NCI-H510A treated with DMSO at 0.1 percent for 48 hours (cell line): ENCODE measurements at regions not wholly inside any gene's neighbourhood (a gene's known extent, or its start where the extent isn't known, plus 50 kb on each side); places are given as distances from the start of the nearest gene placed in this dataset.

ENCODE experiments used
- DNase-seq: peaks from one replicate; lab custom pipeline; 2025; lab: John Stamatoyannopoulos, UW

DNA sequence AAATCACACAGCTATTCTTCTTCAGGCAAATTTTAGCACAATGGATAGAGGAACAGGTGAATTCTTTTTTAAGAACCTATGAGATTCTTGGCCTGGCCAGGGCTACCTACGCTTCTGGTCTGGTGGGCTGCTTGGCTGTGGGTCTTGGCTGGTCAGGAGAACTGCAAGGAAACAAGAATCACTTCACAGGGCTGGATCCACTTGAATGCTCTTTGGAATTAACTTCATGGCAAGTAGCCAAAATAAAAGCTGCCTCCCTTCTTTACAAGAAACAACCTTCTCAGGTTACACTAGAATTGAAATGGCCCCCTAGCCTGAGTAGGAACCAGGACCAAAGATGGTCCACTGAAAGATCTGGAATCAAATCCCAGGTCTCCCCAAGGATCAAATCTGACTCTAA, 519.1 kb downstream of the IQCM start:
- no peak for DNase-seq

- DNase-seq: no peak
Observed at GRCh38 chr4:149296084-149296483, 519.6 kb downstream of the IQCM start.

- DNase-seq: no peak
Observed at GRCh38 chr4:149294601-149295000, 521.0 kb downstream of the IQCM start.

- no peak for DNase-seq
Observed at GRCh38 chr4:149293046-149293649, 522.5 kb downstream of the IQCM start.

DNA sequence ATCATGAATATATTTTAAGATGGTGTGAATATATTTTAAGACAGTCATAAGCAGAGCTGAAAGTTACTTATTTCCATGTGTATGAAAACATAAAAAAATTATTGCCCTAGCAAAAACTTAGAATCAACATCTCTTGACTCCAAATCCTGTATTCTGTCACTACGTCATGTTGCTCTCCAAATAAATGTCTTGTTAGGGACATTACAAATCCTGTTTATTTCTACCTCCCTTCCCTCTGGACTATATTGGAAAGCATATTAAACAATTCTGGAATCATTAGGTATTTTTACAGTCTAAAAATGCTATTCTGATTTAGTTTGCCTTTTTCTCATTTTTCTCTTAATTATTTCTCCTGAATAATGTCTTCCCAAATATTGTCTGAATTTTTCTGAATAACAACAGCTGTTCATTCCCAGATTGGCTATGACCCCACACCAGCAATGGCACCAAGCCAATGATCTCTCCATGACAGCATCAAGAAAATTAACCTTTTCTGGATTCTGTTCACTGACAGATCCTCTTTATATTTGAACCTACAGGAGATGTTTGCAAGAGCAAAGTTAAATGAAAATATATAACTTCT, 523.1 kb downstream of the IQCM start:
- no peak for DNase-seq

- DNase-seq: no peak
Observed at GRCh38 chr4:149291463-149291862, 524.2 kb downstream of the IQCM start.

GRCh38 chr4:149280806-149281205, 534.8 kb downstream of the IQCM start:
- DNase-seq: no peak

DNA sequence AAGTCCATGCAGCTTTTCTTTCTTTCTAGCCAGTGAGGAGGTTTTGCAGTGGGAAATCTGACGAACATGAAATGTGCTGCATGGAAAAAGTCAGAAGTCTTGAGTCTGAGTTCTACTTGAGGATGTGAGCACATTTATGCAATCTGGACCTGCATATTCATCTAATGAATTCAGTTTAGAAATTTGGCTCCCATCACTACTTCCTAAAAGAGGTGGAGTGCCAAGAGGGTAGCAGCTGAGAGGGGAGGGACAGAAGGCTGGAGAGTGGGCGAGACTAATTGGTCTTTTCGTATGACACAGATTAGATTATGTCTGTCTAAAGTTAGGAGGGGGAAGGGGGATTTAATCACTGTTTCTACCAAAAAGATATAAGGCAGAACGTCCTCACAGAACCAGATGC, 535.9 kb downstream of the IQCM start:
- DNase-seq: no peak

GRCh38 chr4:149279331-149279730, 536.3 kb downstream of the IQCM start:
- DNase-seq: no peak

DNA sequence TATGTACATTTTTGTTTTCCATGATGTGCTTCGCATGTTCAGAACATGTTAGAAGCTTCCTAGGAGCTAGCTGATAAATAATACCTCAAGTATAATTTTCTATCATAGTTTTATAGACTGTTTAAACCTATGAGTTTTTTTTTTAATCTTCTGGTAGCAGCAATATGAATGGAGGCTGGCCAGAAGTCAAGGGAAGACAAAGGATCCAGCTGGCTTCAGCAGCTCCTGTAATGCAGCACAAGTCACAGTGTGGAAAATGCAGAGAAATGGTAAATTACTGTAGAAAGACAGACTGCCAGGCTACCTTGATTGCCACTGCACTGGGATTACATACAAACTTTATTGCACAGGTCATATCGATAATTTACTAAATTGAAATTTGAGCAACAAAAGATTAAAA, 537.9 kb downstream of the IQCM start:
- no peak for DNase-seq

DNA sequence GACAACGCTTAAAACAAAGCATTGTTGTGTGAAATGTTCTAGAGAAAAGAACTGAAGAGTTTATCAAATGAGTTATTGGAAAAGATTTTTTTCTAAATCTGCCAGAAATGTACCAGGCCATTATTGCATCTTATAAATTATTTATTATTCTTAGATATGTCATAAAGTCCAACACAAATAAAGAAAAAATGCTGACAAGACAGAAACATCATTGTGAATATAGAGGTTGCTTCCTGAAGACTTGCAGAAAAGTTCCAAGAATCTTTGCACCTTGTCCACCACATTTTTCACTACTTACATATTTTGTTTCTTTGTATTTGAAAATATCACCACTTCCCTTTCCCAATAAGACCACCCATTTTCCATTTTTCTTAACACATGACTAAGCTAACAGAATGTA, 545.8 kb downstream of the IQCM start:
- no peak for DNase-seq

DNA sequence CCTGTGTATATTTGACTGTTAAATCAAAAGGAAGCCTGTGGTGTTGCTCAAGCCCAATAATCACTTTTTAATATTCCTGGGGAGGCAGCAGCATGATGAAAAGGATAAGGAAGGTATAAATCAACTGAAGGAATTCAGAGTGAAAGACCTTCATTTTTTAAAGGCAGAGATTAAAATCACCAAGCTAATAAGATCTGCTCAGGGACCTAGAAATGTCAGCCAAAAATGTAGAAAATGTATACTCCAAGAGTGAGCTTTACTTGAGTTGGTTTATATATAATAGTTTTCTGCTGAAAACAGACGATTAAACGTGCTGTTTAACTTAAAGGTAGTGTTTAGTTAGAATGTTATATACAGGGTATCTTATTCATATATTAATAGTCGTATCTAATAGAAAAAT, 549.3 kb downstream of the IQCM start:
- DNase-seq: no peak

- no peak for DNase-seq
Observed at GRCh38 chr4:149265645-149266044, 550.0 kb downstream of the IQCM start.

DNA sequence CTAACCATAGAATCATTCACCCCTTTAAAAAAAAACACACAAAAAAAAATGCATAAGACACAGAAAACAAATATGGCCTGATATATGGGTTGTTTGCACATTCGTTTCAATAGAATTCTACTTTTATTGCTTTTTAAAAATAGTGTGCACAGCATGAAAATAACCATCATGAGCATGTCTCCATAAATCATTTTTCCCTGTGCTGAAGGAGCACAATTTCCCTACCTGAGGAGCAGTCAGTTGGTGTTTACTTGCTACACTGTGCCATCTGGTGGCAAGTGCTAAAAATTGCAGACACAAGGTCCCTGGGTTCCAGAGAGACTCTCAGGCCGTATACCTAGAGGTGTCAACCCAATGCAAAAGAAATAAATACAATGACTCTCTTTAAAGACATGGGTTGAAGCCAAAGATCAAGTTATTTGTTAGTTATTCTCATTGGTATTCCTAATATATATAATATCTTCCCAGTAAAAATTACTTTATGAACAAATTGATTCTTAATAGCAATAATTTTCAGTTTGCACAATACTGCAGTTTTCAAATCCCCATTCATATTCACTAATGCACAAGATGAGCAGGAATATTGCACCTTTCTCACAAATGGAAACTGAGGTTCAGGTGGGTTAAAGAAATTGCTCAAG, 551.4 kb downstream of the IQCM start:
- DNase-seq: peak; percentile 8

GRCh38 chr4:149248191-149248764, 567.4 kb downstream of the IQCM start:
- DNase-seq: no peak

- no peak for DNase-seq
Observed at GRCh38 chr4:149247164-149247563, 568.5 kb downstream of the IQCM start.

- DNase-seq: no peak
Observed at GRCh38 chr4:149245333-149245732, 570.3 kb downstream of the IQCM start.

- DNase-seq: no peak
Observed at GRCh38 chr4:149238097-149238496, 577.5 kb downstream of the IQCM start.

DNA sequence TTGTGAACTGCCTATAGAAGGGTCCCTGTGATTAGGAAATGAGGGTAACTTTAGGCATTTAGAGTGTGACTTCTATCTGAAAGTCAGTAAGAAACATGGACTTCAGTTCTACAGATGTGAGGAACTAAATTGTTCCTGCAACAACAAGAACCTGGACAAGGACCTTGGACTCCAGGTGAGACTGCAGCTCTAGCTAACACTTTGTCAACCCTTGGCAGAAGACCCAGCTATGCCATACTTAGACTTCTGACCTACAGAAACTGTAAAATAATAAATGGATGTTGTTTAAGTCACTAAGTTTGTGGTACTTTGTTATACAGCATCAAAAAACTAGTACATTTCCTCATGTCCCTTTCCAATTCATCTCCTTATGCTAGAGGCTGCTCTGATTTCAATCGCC, 580.8 kb downstream of the IQCM start:
- no peak for DNase-seq

DNA sequence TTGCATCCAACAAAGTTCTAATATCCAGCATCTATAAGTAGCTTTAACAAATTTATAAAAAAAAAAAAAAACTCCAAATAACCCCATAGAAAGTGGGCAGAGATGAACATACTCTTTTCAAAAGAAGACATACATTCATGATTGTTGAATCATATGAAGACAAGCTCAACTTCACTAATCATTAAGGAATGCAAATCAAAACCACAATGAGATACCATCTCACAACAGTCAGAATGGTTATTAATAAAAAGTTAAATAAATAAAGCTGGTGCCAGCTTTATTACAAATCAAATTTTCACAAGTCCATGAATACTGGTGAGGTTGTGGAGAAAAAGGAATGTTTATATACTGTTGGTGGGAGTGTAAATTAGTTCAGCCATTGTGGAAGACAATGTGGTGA, 592.0 kb downstream of the IQCM start:
- no peak for DNase-seq

GRCh38 chr4:149218672-149219071, 597.0 kb downstream of the IQCM start:
- no peak for DNase-seq

GRCh38 chr4:149214301-149214700, 601.3 kb downstream of the IQCM start:
- DNase-seq: no peak

- no peak for DNase-seq
Observed at GRCh38 chr4:149211876-149212275, 603.8 kb downstream of the IQCM start.
